BE2C (cell line): ENCODE measurements at regions not wholly inside any gene's neighbourhood (a gene's known extent, or its start where the extent isn't known, plus 50 kb on each side); places are given as distances from the start of the nearest gene placed in this dataset.
A peak's percentile ranks its signal among the peaks of the same experiment; 100 is the strongest.
"Not testable (repeated sequence)": the region's sequence is repeated elsewhere in the genome, so short reads cannot be mapped to it uniquely, and the experiment has no call there.

Experiments used
- DNase-seq: peaks from one replicate; pipeline ENCODE4 v3.0.0-alpha.2; 2020
- H3K27me3 ChIP-seq: fragments of 250-450 bp; sonication (Bioruptor Pico); 2 replicates; pipeline ENCODE4 v1.5.1; 2020; ENCODE audit warnings: mild to moderate bottlenecking
- H3K36me3 ChIP-seq: fragments of 250-450 bp; sonication (Bioruptor Pico); 2 replicates; pipeline ENCODE4 v1.5.1; 2020; ENCODE audit warnings: mild to moderate bottlenecking
- H3K4me1 ChIP-seq: fragments of 250-450 bp; sonication (Bioruptor Pico); 2 replicates; pipeline ENCODE4 v1.5.1; 2020
- H3K4me3 ChIP-seq: 2 replicates; pipeline ENCODE4 v1.5.1; 2011; ENCODE audit warnings: low read depth, low read length
- H3K9me3 ChIP-seq: fragments of 250-450 bp; sonication (Bioruptor Pico); 2 replicates; pipeline ENCODE4 v1.5.1; 2020

DNA sequence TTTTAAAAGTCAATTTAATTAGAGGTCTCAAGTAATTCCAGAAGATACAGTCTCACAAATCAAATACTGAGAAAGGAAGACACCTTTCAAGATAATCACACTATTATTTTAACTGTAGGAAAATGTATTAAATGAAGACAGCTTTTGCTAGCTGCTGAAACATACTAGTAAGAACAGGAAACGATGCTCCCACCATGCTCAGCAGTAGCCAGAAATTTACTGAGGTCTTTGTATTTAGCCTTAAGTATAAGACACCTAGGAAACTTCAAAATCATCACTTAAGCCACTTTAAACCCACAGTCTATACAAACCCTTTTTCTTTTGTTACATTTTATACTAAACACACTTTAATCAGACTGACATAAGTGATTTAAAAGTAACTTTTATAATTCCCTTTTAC is 72.7 kb upstream of the NPIPB12 start:
- DNase-seq, H3K36me3 ChIP-seq, H3K4me3 ChIP-seq, H3K27me3 ChIP-seq, H3K4me1 ChIP-seq, H3K9me3 ChIP-seq: not testable (repeated sequence)

GRCh38 chr16:29581764-29582163 is 75.6 kb upstream of the NPIPB12 start:
- DNase-seq, H3K27me3 ChIP-seq, H3K9me3 ChIP-seq, H3K4me1 ChIP-seq, H3K36me3 ChIP-seq, H3K4me3 ChIP-seq: not testable (repeated sequence)

GRCh38 chr16:29591919-29592318 is 71.1 kb upstream of the SPN start:
- H3K4me1 ChIP-seq, H3K4me3 ChIP-seq, H3K27me3 ChIP-seq: not testable (repeated sequence)

GRCh38 chr16:29594269-29594925 is 68.7 kb upstream of the SPN start:
- H3K36me3 ChIP-seq, H3K27me3 ChIP-seq, H3K9me3 ChIP-seq, DNase-seq, H3K4me1 ChIP-seq: not testable (repeated sequence)
- peak overlapping the region; percentile 57 for H3K4me3 ChIP-seq

More at GRCh38 chr16:29591919-29592318, 71.1 kb upstream of the SPN start:
- H3K36me3 ChIP-seq, H3K9me3 ChIP-seq, DNase-seq: not testable (repeated sequence)

- H3K4me1 ChIP-seq, result not testable (repeated sequence)
Measured at GRCh38 chr16:29594926-29595838, 67.9 kb upstream of the SPN start.

DNA sequence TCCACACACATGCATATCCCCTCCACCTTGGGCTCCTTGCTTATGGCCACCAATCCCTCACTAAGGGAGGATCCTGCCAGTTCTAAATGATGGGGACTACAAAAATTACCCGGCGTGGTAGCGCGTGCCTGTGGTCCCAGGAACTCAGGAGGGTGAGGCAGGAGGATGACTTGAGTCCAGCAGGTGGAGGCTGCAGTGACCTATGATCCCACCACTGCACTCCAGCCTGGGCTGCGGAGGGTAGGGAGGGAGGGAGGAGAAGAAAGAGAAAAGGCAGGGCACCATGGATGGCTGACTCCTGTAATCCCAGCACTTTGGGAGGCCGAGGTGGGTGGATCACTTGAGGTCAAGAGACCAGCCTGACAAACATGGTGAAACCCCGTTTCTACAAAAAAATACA is 66.0 kb upstream of the SPN start:
- not testable (repeated sequence) for DNase-seq, H3K36me3 ChIP-seq, H3K4me3 ChIP-seq, H3K4me1 ChIP-seq, H3K27me3 ChIP-seq, H3K9me3 ChIP-seq

More at GRCh38 chr16:29594926-29595838, 67.9 kb upstream of the SPN start:
- DNase-seq, result peak; percentile 96
- not testable (repeated sequence) for H3K36me3 ChIP-seq, H3K27me3 ChIP-seq, H3K9me3 ChIP-seq
- peak overlapping the region; percentile 57 for H3K4me3 ChIP-seq

DNA sequence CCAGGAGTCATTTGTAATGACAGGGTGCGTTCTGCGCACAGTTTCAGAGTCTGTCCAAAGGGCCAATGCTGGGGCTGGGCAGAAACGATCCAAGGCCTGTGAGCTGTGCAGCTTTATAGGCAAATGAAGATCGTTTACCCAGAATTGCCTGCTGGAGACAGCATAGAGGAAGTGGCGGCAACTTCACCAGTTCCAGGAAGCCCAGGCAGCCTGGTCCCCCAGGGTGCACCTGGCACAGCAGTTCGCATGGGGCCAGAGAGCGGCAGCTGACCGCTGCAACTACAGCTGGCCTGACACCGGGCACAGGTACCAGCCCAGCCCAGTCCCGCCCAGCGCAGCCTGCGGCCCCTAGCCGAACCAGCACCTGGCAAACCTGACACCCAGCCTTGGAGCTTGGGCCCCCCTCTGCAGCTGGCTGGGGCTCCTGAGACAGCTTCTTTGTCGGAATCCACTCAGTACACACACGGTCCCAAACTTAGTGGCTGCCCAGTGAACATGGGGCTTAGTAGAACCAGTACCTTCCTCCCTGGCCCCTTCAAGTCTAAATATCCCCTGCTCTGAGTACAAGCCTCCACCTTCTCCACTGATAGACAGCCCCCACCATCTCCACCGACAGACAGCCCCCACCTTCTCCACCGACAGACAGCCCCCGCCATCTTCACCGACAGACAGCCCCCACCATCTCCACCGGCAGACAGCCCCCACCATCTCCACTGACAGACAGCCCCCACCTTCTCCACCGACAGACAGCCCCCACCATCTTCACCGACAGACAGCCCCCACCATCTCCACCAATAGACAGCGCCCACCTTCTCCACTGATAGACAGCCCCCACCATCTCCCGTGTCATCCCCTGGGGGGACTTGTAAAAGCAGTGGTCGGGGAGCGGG is 62.7 kb upstream of the SPN start:
- H3K36me3 ChIP-seq, H3K27me3 ChIP-seq, H3K4me1 ChIP-seq, H3K9me3 ChIP-seq, DNase-seq, H3K4me3 ChIP-seq: not testable (repeated sequence)

DNA sequence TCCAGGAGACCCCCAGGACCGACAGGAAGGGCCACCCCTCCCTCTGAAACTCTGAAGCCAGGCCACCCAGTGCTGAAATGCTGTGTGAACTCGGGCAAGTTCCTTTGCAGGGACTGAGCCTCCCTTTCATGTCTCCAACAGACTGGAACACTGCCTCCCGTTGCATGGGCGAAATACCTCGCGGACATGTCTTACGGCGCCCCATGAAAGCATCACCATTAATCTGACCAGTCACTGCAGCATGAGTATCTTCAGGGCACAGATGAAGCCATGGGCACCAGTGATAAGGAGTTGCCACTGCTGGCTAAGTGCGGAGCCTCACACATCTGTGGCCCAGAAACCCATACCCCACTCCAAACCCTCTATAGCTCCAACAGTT is 60.8 kb upstream of the SPN start:
- not testable (repeated sequence) for H3K36me3 ChIP-seq, H3K9me3 ChIP-seq

DNA sequence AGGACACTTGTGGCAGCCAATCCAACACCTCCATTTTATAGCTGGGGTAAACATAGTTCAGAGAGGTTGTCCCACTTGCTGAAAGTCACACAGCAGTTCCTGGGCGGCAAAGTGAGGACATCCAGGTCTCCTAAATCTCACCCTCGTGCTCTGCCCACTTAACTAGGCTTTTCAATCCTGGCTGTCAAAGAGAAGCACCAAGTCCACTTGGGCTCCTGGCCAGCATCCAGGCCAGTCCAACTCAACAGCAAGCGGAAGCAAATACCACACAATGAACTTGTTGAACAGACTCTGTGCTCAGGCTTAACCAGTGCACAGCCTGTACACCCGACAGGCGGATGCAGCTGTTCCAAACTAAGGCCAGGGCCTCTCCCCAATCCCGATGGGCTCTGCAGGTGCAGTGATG is 60.4 kb upstream of the SPN start:
- not testable (repeated sequence) for DNase-seq, H3K4me1 ChIP-seq, H3K9me3 ChIP-seq, H3K4me3 ChIP-seq, H3K36me3 ChIP-seq, H3K27me3 ChIP-seq

More for the DNA sequence above, 60.8 kb upstream of the SPN start:
- not testable (repeated sequence) for H3K4me3 ChIP-seq, H3K27me3 ChIP-seq, H3K4me1 ChIP-seq, DNase-seq

DNA sequence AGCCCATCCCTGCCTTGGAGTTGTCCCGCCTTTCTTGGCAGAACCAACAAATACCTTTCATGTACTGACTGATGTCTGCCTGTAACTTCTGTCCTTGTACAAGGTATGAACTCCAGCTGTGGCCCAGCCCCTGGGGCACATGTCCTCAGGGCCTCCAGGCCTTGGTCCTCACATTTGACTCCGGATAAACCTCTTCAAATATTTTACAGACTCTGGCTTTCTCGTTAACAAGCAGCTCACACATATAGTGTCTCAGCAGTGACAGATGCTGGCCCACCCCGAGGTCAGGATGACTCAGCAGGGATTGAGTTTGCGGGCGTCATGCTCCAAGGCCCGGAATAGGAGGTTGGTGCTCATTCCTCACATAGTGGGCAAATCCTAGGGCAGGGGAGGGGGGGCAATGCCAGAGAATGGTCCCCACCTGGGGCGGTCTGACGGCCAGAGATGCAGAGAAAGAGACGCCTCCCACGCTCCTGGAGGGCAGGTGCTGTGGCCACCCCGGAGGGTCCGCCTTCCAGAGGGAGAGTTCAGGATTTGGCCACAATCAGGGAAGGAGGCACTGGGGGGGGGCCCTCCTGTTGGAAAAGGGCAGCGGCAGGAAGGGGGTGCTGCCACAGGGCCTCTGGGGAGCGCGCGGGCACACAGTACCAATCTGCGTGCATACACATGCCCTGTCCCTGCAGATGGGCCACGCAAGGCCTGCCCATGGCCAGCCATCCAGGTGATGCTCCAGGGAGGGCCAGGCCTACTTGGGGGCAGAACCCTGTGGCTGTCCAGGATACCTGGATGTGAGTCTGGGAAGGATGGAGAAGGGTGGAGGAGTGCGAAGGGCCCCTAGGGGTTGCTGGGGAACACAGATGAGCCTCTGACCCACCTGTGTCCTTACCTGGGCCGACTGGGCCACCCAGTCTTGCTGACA is 58.2 kb upstream of the SPN start:
- not testable (repeated sequence) for H3K9me3 ChIP-seq, DNase-seq, H3K4me1 ChIP-seq, H3K4me3 ChIP-seq, H3K27me3 ChIP-seq, H3K36me3 ChIP-seq

GRCh38 chr16:29605593-29606205 is 57.3 kb upstream of the SPN start:
- not testable (repeated sequence) for H3K27me3 ChIP-seq, H3K4me3 ChIP-seq, H3K4me1 ChIP-seq, H3K36me3 ChIP-seq, DNase-seq, H3K9me3 ChIP-seq

- H3K9me3 ChIP-seq, H3K4me3 ChIP-seq, H3K4me1 ChIP-seq, H3K27me3 ChIP-seq, H3K36me3 ChIP-seq, DNase-seq: not testable (repeated sequence)
Measured at GRCh38 chr16:29606669-29607427, 56.2 kb upstream of the SPN start.

- H3K4me3 ChIP-seq, H3K4me1 ChIP-seq, H3K36me3 ChIP-seq, H3K27me3 ChIP-seq, H3K9me3 ChIP-seq, DNase-seq: not testable (repeated sequence)
Measured at GRCh38 chr16:29607428-29607823, 55.6 kb upstream of the SPN start.
